ENCODE measurements at regions not wholly inside any gene's neighbourhood (a gene's known extent, or its start where the extent isn't known, plus 50 kb on each side); places are given as distances from the start of the nearest gene placed in this dataset.

DNA sequence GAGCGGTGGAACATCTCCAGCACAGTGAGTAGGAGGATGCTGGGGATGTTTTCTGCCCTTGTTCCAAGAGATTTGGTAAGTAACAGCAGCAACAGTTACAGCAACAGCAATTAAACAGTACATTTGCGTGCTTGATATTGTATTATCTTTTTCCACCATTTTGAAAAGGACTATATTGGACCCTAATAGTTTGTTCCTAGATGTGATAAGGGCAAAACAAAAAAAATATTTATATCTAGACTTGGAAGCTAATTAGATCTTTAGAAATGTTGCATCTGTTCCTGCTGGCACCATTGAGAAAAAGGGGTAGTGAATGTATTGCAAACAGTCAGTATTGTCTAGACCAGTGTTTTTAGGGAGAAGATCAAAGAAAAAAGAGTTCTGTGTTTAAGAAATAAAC is 759.9 kb downstream of the JRKL start:
- TF ChIP-seq, protein P1, sequence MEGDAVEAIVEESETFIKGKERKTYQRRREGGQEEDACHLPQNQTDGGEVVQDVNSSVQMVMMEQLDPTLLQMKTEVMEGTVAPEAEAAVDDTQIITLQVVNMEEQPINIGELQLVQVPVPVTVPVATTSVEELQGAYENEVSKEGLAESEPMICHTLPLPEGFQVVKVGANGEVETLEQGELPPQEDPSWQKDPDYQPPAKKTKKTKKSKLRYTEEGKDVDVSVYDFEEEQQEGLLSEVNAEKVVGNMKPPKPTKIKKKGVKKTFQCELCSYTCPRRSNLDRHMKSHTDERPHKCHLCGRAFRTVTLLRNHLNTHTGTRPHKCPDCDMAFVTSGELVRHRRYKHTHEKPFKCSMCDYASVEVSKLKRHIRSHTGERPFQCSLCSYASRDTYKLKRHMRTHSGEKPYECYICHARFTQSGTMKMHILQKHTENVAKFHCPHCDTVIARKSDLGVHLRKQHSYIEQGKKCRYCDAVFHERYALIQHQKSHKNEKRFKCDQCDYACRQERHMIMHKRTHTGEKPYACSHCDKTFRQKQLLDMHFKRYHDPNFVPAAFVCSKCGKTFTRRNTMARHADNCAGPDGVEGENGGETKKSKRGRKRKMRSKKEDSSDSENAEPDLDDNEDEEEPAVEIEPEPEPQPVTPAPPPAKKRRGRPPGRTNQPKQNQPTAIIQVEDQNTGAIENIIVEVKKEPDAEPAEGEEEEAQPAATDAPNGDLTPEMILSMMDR (IDR thresholded peaks at IDR 0.05; ENCODE audit: unreplicated experiment) = no peak
- Mint-ChIP-seq H3K27ac (no peak overlapping the region), H3K9me3 (ENCODE audit: low read depth) (no peaks in the 10 kb centered on the region), H3K27me3 (no peaks in the 10 kb centered on the region), H3K4me3 (ENCODE audit: low read depth) (no peak overlapping the region), H3K36me3 (ENCODE audit: insufficient read depth) (no peaks in the 10 kb centered on the region), H3K4me1 (ENCODE audit: low read depth) (no peaks in the 10 kb centered on the region)
- DNase-seq (ENCODE audit: low spot score, unreplicated experiment) = no peak

DNA sequence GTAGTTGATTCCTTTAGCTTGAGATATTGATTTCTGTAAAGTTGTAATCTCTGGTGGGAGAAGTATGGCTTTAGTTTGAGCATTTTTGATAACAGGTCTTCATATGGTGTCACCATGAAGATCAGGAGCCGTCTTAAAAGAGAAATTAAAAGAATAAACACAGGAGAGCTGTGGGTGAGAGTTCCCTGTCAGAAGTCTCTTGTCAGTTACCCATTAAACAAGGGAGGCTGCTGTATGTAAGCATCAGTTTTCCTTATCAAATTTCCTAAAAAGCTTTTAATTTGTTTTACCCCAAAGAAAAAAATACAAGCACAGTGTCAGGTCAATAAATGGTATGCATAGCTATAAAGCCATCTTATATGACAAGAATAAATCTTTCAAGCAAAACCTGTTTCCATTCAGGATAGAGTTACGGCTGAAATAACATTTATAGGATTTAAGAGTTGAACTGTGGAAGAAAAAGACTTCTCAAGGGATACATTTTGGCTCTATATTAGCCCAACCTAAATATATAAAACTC is 767.5 kb downstream of the JRKL start:
- TF ChIP-seq, protein P1 (IDR thresholded peaks at IDR 0.05; ENCODE audit: unreplicated experiment) = no peak
- H3K27me3 Mint-ChIP-seq = peaks cover 8% of the 10 kb centered on the region
- no peak overlapping the region for H3K27ac Mint-ChIP-seq
- no peaks in the 10 kb centered on the region for H3K36me3 Mint-ChIP-seq (ENCODE audit: insufficient read depth)
- no peaks in the 10 kb centered on the region for H3K9me3 Mint-ChIP-seq (ENCODE audit: low read depth)
- no peak for DNase-seq (ENCODE audit: low spot score, unreplicated experiment)
- H3K4me3 Mint-ChIP-seq (ENCODE audit: low read depth) = no peak overlapping the region
- H3K4me1 Mint-ChIP-seq (ENCODE audit: low read depth) = peaks cover 8% of the 10 kb centered on the region

GRCh38 chr11:97158243-97158642 is 768.4 kb downstream of the JRKL start:
- TF ChIP-seq, protein P1 (IDR thresholded peaks at IDR 0.05; ENCODE audit: unreplicated experiment) = no peak
- DNase-seq (ENCODE audit: low spot score, unreplicated experiment) = no peak
- peaks cover 8% of the 10 kb centered on the region for H3K4me1 Mint-ChIP-seq (ENCODE audit: low read depth)
- H3K9me3 Mint-ChIP-seq (ENCODE audit: low read depth) = no peaks in the 10 kb centered on the region
- H3K4me3 Mint-ChIP-seq (ENCODE audit: low read depth) = no peak overlapping the region
- H3K27ac Mint-ChIP-seq = no peak overlapping the region
- no peaks in the 10 kb centered on the region for H3K36me3 Mint-ChIP-seq (ENCODE audit: insufficient read depth)
- peaks cover 11% of the 10 kb centered on the region for H3K27me3 Mint-ChIP-seq

DNA sequence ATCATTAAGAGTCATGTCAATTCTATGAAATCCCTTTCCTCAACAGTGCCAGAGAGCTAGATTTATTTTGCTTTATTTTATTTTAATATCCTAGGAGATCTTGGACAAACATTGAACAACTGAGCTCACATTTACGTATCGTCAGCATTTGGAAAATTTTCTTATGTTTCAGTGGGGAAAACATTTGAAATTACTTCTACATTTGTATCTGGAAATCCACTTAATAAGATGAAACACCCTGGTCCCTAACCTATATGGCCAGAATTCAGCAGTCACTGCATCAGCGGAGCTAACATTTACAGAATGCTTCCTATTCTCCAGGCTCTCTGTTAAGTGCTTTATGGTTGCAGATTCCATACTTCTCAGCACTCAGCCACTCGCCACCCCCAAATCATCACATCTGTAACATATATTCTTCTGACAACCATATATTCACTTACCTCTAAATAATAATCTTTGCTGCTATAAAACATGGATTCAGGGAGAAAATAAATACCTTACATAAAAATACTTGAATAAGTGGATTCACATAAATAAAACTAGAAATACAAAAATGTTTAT is 773.9 kb downstream of the JRKL start:
- no peaks in the 10 kb centered on the region for H3K9me3 Mint-ChIP-seq (ENCODE audit: low read depth)
- H3K36me3 Mint-ChIP-seq (ENCODE audit: insufficient read depth) = no peaks in the 10 kb centered on the region
- H3K27ac Mint-ChIP-seq = no peak overlapping the region
- no peak overlapping the region for H3K4me3 Mint-ChIP-seq (ENCODE audit: low read depth)
- H3K27me3 Mint-ChIP-seq = peaks cover 28% of the 10 kb centered on the region
- TF ChIP-seq, protein P1 (IDR thresholded peaks at IDR 0.05; ENCODE audit: unreplicated experiment) = no peak
- DNase-seq (ENCODE audit: low spot score, unreplicated experiment) = no peak
- peaks cover 2% of the 10 kb centered on the region for H3K4me1 Mint-ChIP-seq (ENCODE audit: low read depth)

DNA sequence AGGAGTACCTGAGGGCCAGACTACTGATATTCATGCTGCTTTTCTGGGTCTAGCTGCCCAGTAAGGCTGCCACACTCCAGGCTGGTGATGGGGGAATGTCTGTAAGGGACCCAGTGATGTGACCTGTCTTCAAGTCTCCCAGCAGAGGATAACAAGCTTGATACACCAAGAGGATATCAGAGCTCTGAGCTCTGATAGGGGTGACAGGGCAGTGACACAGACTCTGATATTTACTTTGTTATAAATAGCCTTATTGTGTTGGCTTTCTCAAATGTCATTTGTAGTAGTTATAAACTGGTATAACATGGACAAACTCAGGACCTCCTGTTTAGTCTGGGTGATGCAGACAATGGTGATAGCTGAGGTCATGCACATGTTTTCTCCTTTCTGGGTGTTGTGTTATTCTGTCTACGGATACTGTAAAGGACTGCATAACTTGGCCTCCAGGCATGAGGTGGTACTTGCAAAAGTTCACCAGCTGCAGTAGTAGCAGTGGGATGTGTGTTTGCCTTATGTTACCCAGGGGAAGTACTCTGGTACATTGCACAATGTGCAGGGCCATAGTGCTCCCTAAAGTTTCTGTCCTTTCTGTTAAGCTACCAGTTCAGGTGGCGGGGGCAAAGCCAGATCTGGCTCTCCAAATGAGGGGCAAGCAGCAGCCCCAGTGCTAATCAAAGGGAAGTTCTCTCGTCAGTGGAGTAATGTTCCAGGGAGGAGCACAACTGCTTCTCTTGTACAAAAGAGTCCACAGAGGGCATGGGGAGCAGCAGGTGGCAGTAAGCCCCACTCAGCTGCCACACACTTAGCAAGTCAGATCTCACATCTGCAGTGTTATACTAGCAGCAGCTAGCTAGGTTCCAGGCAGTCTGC is 812.2 kb downstream of the JRKL start:
- Mint-ChIP-seq H3K36me3 (ENCODE audit: insufficient read depth) (peaks cover 4% of the 10 kb centered on the region), H3K9me3 (ENCODE audit: low read depth) (peaks cover 5% of the 10 kb centered on the region), H3K4me1 (ENCODE audit: low read depth) (peaks cover 13% of the 10 kb centered on the region), H3K27ac (no peak overlapping the region), H3K27me3 (peaks cover 50% of the 10 kb centered on the region), H3K4me3 (ENCODE audit: low read depth) (no peak overlapping the region)
- TF ChIP-seq, protein P1 (IDR thresholded peaks at IDR 0.05; ENCODE audit: unreplicated experiment) = no peak
- DNase-seq (ENCODE audit: low spot score, unreplicated experiment) = no peak

Data from progenitor cell of endocrine pancreas (in vitro differentiated cells).